ENCODE measurements at regions not wholly inside any gene's neighbourhood (a gene's known extent, or its start where the extent isn't known, plus 50 kb on each side); places are given as distances from the start of the nearest gene placed in this dataset.
"Not testable (repeated sequence)": the region's sequence is repeated elsewhere in the genome, so short reads cannot be mapped to it uniquely, and the experiment has no call there.

DNA sequence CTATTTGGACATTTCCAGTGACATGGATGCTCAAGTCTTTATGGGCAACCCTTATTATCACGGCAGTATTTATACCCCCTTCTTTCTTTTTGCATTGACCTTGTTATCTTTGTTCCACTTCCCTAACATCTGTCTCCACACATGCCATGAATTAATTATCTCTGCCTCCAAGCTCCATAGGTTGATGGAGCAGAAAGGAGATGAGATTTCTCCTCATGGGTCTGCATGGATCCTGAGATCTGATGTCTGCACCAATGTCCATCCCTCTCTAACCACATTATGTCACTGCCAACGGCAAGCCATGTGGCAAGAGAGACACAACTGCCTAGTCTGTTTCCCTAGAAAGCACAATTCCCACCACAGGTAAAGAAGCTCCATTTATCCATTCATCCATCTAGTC, 416.8 kb upstream of the ASIC2 start:
- Histone ChIP-seq H3K4me3 (no peak overlapping the region), H3K9me3 (no peaks in the 10 kb centered on the region), H3K4me1 (no peaks in the 10 kb centered on the region), H3K27me3 (peaks cover 0 to 20% of the 10 kb centered on the region in 2 donors), H3K27ac (no peak overlapping the region), H3K36me3 (no peaks in the 10 kb centered on the region)
- DNase-seq = no peak
- ATAC-seq = no peak
- intact Hi-C loops (cut with DNase I) = no loop called here
- TF ChIP-seq, protein P1, sequence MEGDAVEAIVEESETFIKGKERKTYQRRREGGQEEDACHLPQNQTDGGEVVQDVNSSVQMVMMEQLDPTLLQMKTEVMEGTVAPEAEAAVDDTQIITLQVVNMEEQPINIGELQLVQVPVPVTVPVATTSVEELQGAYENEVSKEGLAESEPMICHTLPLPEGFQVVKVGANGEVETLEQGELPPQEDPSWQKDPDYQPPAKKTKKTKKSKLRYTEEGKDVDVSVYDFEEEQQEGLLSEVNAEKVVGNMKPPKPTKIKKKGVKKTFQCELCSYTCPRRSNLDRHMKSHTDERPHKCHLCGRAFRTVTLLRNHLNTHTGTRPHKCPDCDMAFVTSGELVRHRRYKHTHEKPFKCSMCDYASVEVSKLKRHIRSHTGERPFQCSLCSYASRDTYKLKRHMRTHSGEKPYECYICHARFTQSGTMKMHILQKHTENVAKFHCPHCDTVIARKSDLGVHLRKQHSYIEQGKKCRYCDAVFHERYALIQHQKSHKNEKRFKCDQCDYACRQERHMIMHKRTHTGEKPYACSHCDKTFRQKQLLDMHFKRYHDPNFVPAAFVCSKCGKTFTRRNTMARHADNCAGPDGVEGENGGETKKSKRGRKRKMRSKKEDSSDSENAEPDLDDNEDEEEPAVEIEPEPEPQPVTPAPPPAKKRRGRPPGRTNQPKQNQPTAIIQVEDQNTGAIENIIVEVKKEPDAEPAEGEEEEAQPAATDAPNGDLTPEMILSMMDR (IDR thresholded peaks at IDR 0.05) = no peak

DNA sequence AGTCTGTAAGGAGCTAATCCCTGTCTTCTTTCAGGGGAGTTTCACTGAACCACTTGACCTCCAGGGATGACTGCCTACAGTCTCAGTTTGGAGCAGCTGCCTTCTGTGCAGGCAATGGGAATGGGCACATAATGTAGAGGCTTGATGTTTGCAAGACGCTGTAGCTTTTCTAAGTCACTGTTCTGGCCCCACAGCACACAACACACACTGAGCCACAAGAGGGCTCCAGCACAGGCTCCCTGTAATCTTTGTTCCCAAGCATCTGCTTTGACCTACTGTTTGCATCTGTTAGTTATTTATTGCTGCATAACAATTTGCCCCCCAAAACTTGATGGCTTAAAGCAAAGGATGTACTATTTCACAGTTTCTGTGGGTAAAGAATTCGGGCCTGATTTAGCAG, 419.0 kb upstream of the ASIC2 start:
- ATAC-seq = no peak
- no peak for DNase-seq
- Histone ChIP-seq H3K27ac (no peak overlapping the region), H3K27me3 (peaks cover 0 to 20% of the 10 kb centered on the region in 2 donors), H3K36me3 (no peaks in the 10 kb centered on the region), H3K4me1 (no peaks in the 10 kb centered on the region), H3K9me3 (no peaks in the 10 kb centered on the region), H3K4me3 (no peak overlapping the region)
- intact Hi-C loops (cut with DNase I) = no loop called here
- TF ChIP-seq, protein P1 (IDR thresholded peaks at IDR 0.05) = no peak

DNA sequence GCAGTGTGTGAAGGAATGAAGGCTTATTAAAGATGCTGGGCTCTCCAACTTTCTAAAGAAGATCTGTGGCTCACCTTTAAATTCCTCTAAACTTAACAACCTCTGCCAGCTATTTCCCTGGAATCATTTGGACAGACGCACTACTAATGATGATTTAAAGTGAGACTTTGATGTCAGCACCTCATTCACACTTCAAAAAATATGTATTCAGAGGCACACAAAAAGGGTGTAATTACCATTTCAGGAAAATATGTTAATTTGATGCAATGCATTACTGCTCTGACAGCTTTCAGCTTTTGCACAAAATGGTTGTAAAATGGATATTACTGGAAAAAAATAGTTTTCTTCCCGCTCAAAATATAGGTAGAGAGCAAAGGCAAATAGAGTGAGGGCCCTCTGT, 423.9 kb upstream of the ASIC2 start:
- Histone ChIP-seq H3K36me3 (no peaks in the 10 kb centered on the region), H3K4me1 (no peaks in the 10 kb centered on the region), H3K27ac (no peak overlapping the region), H3K4me3 (no peak overlapping the region), H3K27me3 (peaks cover 0 to 34% of the 10 kb centered on the region in 2 donors), H3K9me3 (no peaks in the 10 kb centered on the region)
- DNase-seq (no peak), ATAC-seq (no peak)
- TF ChIP-seq, protein P1 (IDR thresholded peaks at IDR 0.05) = no peak
- intact Hi-C loops (cut with DNase I) = no loop called here

DNA sequence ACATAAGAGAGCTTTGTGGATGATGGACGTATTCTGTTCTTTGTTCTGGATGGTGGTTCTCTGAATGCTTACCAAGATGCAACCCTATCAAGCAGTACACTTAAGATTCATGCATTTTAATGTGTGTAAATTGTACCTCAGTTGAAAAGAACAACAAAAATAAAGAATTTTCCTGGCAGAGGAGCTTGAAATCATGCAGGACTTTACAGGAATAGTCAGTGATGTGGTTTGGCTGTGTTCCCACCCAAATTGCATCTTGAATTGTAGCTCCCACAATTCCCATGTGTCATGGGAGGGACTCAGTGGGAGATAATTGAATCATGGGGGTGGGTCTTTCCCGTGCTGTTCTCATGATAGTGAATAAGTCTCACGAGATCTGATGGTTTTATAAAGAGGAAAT, 430.6 kb upstream of the ASIC2 start:
- H3K4me1 ChIP-seq; DNase-seq; intact Hi-C loops (cut with DNase I); H3K36me3 ChIP-seq; H3K9me3 ChIP-seq; H3K4me3 ChIP-seq; H3K27ac ChIP-seq; ATAC-seq: not testable (repeated sequence)
- peaks cover 0 to 34% of the 10 kb centered on the region in 2 donors for H3K27me3 ChIP-seq

DNA sequence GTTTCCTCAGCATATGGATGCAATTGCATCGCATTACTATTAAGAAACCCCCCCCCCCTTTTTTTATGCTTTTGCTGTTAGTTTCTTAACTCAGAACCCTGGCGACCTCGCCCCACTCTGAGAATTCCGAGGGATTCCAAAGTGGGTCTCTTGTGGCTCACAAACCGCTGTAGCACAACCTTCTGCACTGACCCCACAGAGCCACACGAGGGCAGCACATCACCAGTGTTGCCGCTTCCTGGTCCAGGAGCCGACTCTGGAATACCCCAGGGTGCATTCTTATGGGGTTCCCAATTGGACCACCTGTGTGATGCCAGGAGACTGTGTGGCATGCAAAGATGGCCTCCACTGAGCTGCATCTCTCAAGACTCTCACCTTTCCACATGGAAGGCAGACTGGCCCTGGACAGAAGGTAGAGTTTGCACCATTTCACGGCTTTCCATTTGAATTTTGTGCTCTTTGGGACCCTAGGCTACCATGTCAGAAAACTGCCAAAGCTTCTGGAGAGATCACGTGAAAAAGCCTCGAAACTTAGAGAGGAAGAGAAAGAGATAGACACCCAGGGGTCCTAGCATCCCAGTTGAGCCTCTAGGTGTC, 432.7 kb upstream of the ASIC2 start:
- ATAC-seq (peak; percentile 82), DNase-seq (peak in 2 of 4 donors; percentile 4 to 19)
- Histone ChIP-seq H3K27me3 (peaks cover 0 to 33% of the 10 kb centered on the region in 2 donors), H3K27ac (no peak overlapping the region), H3K9me3 (no peaks in the 10 kb centered on the region), H3K4me1 (no peaks in the 10 kb centered on the region), H3K4me3 (no peak overlapping the region), H3K36me3 (no peaks in the 10 kb centered on the region)
- intact Hi-C loops (cut with DNase I) = no loop called here
- TF ChIP-seq, protein P1 (IDR thresholded peaks at IDR 0.05) = peak; percentile 55 to 63

DNA sequence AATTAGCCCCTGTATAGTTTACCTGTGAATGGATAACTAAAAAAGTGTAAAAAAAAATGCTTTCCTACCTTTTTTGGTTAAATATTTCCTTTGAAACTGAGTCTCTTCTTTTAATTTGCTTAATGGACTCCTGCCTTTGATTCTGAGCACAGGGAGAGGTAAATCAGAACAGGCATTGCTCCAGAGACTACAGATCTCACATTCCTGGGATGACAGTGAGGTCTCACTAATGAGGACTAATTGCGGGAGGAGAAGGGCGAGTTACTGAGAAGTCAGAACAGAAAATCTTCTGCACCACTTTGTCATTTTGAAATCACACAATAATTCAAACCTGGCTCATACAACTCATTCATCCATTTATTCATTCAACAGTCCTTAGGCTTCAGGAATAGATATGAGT, 437.0 kb upstream of the ASIC2 start:
- Histone ChIP-seq H3K27me3 (peaks cover 0 to 31% of the 10 kb centered on the region in 2 donors), H3K36me3 (no peaks in the 10 kb centered on the region), H3K4me3 (no peak overlapping the region), H3K9me3 (no peaks in the 10 kb centered on the region), H3K27ac (no peak overlapping the region), H3K4me1 (no peaks in the 10 kb centered on the region)
- TF ChIP-seq, protein P1 (IDR thresholded peaks at IDR 0.05) = no peak
- DNase-seq (no peak), ATAC-seq (no peak)
- intact Hi-C loops (cut with DNase I) = no loop called here

All from left lung (tissue), 4 donors.